ENCODE measurements at regions not wholly inside any gene's neighbourhood (a gene's known extent, or its start where the extent isn't known, plus 50 kb on each side); places are given as distances from the start of the nearest gene placed in this dataset.

- Histone ChIP-seq H3K27me3 (no peaks in the 10 kb centered on the region), H3K4me1 (no peaks in the 10 kb centered on the region), H3K4me3 (no peak overlapping the region), H3K27ac (no peak overlapping the region), H3K36me3 (no peaks in the 10 kb centered on the region), H3K9me3 (peaks cover 0 to 15% (median 0%) of the 10 kb centered on the region in 3 donors)
- TF ChIP-seq POLR2AphosphoS5 (IDR thresholded peaks at IDR 0.05): no peak
- no peak for TF ChIP-seq EP300 (IDR thresholded peaks at IDR 0.05)
- TF ChIP-seq POLR2A (IDR thresholded peaks at IDR 0.05): no peak
- TF ChIP-seq CTCF (IDR thresholded peaks at IDR 0.05): no peak
- no peak for ATAC-seq
- 79% methylated on average over 3 of the region's 3 CpGs for WGBS, 2 donors (ENCODE audit: low coverage in 1 of 2)
These were observed 390.4 kb upstream of the VRK2 start for GRCh38 chr2:57656198-57656597.

- Histone ChIP-seq H3K4me3 (no peak overlapping the region), H3K36me3 (no peaks in the 10 kb centered on the region), H3K27me3 (no peaks in the 10 kb centered on the region), H3K27ac (no peak overlapping the region), H3K4me1 (no peaks in the 10 kb centered on the region), H3K9me3 (no peaks in the 10 kb centered on the region)
- TF ChIP-seq POLR2A (IDR thresholded peaks at IDR 0.05) (no peak), CTCF (IDR thresholded peaks at IDR 0.05) (no peak), EP300 (IDR thresholded peaks at IDR 0.05) (no peak), POLR2AphosphoS5 (IDR thresholded peaks at IDR 0.05) (no peak)
- no peak for ATAC-seq
- WGBS, 2 donors (ENCODE audit: low coverage in 1 of 2): 43 to 89% methylated on average over 1 of the region's 1 CpG
These were observed 377.0 kb upstream of the VRK2 start for GRCh38 chr2:57669570-57669969.

- H3K27ac ChIP-seq: no peak overlapping the region
- H3K4me3 ChIP-seq: no peak overlapping the region
- TF ChIP-seq EP300 (IDR thresholded peaks at IDR 0.05): no peak
- no peak for TF ChIP-seq CTCF (IDR thresholded peaks at IDR 0.05)
- TF ChIP-seq POLR2AphosphoS5 (IDR thresholded peaks at IDR 0.05): no peak
- no peak for TF ChIP-seq POLR2A (IDR thresholded peaks at IDR 0.05)
- ATAC-seq: no peak
- H3K4me1 ChIP-seq: no peaks in the 10 kb centered on the region
- no peaks in the 10 kb centered on the region for H3K27me3 ChIP-seq
- 50% methylated on average over 2 of the region's 2 CpGs; no CpG with 5 or more reads in 1 of the 2 donors for WGBS, 2 donors (ENCODE audit: low coverage in 1 of 2)
- no peaks in the 10 kb centered on the region for H3K9me3 ChIP-seq
- no peaks in the 10 kb centered on the region for H3K36me3 ChIP-seq
These were observed 372.6 kb upstream of the VRK2 start for GRCh38 chr2:57674025-57674424.

GRCh38 chr2:57674743-57675142 is 371.9 kb upstream of the VRK2 start:
- no peak for ATAC-seq
- Histone ChIP-seq H3K9me3 (no peaks in the 10 kb centered on the region), H3K27ac (no peak overlapping the region), H3K4me1 (no peaks in the 10 kb centered on the region), H3K27me3 (no peaks in the 10 kb centered on the region), H3K36me3 (no peaks in the 10 kb centered on the region), H3K4me3 (no peak overlapping the region)
- TF ChIP-seq EP300 (IDR thresholded peaks at IDR 0.05) (no peak), POLR2AphosphoS5 (IDR thresholded peaks at IDR 0.05) (no peak), CTCF (IDR thresholded peaks at IDR 0.05) (no peak), POLR2A (IDR thresholded peaks at IDR 0.05) (no peak)
- WGBS, 2 donors (ENCODE audit: low coverage in 1 of 2): 41 to 44% methylated on average over 2 of the region's 2 CpGs

- ATAC-seq: no peak
- Histone ChIP-seq H3K36me3 (no peaks in the 10 kb centered on the region), H3K27me3 (no peaks in the 10 kb centered on the region), H3K4me1 (no peaks in the 10 kb centered on the region), H3K4me3 (no peak overlapping the region), H3K9me3 (no peaks in the 10 kb centered on the region), H3K27ac (no peak overlapping the region)
- TF ChIP-seq POLR2A (IDR thresholded peaks at IDR 0.05) (no peak), EP300 (IDR thresholded peaks at IDR 0.05) (no peak)
These were observed 369.3 kb upstream of the VRK2 start for GRCh38 chr2:57677296-57677695.
